CD4-positive, alpha-beta T cell treated with Interleukin-15 for 4 hours (primary cell): ENCODE measurements at regions not wholly inside any gene's neighbourhood (a gene's known extent, or its start where the extent isn't known, plus 50 kb on each side); places are given as distances from the start of the nearest gene placed in this dataset.

ENCODE experiments used
- DNase-seq: peaks from one replicate; pipeline ENCODE4 v3.0.0-alpha.2; 2020; ENCODE audit warnings: low spot score

- no peak for DNase-seq
These were observed 217.4 kb upstream of the GMDS start for GRCh38 chr6:2462831-2463230.

DNA sequence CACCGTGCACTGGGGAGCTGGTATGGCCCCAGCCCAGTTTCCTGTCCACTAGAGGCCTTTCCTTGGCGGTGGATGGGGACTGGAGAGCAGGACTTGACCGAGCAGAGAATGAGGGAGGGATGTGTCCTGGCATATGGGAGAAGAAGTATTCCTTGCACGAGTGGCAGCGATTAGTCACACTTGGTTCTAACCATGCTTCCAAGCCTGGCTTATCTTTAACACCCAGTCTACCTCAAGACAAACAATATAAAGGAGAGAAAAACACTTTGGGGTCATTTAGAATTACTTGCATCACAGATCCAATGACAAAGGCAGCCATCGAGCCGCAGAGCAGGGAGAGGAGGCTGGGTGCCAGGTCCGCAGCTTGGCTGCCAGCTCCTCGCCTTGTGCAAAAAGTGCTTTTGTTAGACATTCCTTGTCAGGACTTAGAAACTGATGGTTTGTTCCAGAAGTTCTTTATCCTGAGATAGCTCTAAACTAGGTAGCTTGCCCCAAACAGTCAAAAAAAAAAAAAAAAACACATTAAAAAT is 214.9 kb upstream of the GMDS start:
- no peak for DNase-seq

- DNase-seq = no peak
These were observed 208.8 kb upstream of the GMDS start for GRCh38 chr6:2454180-2454579.

GRCh38 chr6:2450546-2450945 is 205.1 kb upstream of the GMDS start:
- no peak for DNase-seq

GRCh38 chr6:2449572-2449940 is 204.2 kb upstream of the GMDS start:
- no peak for DNase-seq

DNA sequence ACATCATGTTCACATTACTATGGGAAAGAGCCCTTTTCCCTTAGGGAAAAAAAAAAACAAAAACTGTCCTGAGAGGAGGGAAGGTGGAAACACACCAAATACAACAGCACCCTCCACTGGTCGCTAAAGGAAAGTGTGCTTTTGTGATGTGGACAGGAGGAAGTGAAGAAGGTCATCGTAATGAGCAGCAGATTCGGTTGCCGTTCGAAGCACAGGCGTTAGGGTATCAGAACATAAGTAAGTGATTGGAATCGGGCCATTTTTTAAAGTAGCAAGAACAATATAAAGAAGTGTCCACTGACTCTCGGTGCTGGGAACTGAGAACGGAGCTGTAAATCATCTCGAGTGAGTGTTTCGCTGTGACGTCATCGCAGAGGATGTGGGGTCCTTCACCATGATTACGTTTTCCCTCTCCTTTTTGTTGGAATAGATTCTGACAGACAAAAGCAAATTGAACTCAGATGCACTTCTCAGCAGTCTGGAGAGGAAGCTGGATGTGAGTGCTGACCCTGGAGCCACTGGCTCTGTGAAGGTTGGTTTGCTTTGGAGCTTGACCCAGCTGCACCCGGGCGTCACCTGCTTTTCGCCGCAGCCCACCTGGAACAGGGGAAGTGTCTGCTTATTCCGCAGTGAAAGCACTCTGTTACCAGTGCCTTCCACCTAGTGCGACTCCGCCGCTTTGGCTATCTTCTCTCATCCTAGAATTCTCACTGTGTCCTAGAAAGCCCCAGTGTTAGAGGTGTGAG is 203.6 kb upstream of the GMDS start:
- peak; percentile 0 for DNase-seq

DNA sequence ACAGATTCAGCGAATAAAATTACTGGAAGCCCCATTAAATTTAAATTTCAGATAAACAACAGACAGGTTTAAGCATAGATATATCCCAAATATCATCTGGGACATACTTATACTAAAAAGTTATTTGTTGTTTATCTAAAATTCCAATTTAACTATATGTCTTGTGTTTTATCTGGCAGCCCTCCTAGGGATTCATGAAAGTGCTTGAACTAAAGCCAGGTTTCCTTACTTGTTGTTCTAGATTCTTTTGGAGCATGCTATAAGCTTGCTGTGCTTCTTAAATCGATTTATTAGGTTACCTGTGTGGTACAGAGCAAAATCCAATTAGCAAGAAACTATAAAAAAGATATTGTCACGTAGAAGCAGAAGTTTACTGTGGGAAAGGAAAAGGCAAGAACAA is 202.5 kb upstream of the GMDS start:
- no peak for DNase-seq

DNA sequence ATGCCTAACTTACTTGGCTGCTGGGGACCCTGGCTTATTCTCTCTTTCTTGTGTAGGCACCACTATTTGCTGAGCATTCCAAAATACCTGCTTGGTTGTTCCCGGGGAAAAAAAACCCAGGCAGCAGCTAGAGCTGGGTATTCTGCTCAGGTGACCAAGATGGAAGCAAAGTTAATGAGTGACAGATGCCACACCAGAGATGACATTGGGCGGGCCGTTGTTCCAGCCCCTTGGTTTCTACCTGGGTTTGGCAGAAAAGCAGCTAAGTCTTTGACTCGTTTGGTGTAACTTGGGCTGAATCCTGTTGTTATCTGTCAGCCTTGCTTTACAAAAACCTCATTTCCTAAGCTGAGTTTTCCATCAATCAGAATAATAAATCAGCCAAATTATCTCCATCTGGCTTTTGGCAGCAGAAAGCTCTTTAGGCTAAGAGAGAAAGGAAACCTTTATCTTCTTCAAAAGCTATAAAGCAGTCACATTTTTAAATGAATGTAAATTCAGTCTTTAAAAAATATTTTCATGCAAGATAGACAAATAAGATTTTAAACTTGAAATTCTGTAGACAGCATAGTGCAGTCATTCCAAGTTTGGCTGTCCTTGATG is 202.0 kb upstream of the GMDS start:
- DNase-seq = no peak

DNA sequence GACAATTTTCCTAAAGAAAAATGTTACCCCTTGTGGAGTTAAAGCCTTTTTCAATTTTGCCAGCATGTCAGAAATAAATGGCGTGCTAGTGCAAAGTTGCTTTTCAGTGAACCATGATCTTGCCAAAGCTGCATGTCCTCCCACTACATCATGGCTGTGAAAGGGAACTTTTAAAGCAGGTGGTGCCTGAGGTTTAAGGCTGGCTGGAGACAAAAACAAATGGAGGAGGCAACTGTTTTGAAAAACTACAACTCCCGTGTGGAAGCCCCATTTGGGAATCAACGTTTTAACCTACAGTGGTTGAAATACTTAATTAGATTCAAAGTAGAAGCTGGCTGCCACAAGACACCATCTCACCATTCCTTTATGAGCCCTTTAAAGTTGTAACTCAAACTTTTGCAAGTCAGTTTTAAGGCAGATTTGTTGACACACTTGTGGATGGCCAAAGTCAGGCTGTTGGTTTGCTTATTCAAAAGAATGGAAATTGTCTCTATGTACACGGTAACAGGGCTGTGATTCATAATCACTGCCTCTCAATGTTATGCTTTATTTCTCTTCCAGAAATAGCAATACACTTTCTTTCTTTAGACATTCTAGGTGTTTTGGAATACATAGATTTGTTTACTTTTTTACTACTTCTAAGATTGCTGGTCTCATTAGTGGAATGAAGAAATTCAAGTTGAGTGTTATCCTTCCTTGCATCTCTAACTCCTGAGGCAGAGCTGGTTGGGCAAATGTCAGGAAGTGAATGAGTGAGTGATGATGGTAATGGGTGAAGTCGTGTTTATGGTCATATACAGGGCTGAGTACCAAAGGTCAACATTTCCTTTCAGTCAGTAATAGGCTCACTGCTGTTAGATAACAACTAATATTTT is 196.4 kb upstream of the GMDS start:
- no peak for DNase-seq

GRCh38 chr6:2440516-2440915 is 195.1 kb upstream of the GMDS start:
- no peak for DNase-seq

- no peak for DNase-seq
These were observed 194.2 kb upstream of the GMDS start for GRCh38 chr6:2439632-2440031.

DNA sequence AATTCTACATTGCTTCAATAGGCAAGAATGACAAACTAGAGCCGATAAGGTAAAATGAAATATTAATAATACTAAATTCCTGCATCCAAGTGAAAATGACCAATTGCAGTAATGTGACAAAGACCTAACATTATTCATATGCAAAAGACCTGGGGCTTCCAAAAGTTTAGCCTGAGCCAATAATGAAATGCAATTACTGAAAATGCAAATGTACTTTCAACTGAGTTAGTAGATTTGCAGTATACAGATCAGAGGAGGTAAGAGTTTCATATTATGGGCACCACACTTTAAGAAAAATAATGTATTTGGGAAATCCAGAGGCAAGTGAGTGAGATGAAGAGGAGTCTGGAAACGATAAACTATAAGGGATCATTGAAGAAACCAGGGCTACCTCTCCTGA is 193.7 kb upstream of the GMDS start:
- no peak for DNase-seq

DNA sequence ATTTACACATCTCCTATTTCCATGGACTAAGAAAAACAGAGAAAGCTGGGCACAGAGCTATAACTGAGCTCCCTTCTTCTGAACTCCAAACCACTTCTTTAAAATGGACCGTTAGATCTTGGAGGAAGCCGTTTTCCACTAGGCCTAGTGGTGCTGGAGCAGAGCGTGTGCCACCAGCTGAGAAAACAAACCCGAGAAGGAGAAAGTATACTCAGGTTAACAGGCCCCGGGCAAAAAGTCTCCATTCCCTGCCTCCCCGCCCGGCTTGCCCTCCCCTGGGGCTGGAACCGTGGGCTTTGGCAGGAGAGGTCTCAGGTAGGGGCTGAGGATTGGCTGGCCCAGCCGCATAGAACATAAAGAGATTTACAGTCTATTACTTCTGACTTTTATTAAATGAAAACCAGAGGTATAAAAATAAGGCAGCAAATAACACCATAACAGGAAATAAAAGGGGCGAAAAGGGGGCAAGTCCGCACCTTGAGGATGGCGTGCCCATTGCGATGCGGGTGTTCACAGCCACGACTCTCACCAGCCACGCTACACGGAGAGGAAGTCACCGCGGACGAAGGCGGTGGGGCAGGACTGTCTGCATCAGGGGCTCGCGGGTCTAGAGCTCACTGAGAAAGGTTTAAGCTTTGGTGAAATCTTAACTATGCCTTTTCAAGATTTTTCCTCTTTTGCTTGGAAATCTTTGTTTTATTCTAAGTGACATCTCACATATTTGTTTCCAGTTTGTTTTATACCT is 191.2 kb upstream of the GMDS start:
- DNase-seq = no peak

DNA sequence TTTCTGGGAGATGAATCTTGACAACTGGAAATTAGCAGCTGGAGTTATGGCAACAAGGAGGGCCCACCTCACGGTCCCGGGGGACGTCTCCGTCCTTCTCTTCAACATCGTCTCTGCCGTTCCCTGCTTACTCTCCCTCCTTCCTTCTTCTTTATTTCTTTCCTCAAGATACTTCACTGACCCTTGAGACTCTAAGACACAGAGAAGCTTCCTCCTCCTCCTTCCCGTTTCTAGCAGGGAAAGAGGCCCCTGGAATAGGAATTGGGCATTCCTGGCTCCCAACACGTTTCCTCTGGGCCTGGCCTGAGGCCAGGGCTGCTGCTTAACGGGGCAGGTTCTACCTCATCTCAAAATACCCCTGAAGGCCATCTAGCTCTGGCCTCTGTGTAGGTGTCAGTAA is 189.9 kb upstream of the GMDS start:
- no peak for DNase-seq

- DNase-seq = no peak
These were observed 189.5 kb upstream of the GMDS start for GRCh38 chr6:2434912-2435311.

DNA sequence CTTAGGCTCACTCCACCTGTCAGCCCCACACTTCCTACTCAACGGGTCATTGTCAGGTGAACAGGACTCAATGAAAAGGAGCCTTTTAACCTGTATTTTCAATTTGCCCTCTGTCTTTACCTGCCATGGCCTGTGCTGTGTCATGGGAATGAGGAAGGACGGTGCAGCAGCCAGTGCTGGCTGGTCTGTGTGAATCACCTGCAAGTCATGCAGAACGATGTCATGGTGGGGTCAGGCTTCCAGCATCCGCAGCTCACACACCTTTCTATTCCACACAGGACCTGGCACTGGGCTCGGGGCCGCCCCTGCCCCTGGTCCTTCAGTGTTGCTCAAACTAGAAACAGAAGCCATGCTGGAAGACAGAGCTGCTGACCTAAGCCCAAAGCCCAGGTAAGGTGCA is 188.7 kb upstream of the GMDS start:
- DNase-seq = no peak

DNA sequence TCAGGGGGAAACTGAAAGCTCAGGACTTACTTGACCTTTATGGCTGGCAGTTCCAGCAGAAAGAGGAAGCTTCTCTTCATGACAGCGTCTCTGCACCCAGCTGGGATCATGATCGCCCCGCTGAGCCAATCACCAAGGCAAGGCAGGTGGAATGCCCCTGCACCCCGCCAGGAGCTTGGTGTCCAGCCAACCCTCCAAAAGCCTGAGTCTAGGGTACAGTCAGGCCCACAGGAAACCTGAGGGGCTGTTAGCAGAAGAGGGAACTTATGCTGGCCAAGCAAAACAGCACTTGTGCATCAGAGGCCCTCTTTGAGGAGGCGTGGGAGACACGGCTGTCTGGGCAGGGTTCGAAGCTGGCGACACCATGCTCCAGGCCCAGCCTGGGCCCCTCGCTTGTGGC is 188.3 kb upstream of the GMDS start:
- no peak for DNase-seq

- DNase-seq = no peak
These were observed 187.9 kb upstream of the GMDS start for GRCh38 chr6:2433266-2433665.

DNA sequence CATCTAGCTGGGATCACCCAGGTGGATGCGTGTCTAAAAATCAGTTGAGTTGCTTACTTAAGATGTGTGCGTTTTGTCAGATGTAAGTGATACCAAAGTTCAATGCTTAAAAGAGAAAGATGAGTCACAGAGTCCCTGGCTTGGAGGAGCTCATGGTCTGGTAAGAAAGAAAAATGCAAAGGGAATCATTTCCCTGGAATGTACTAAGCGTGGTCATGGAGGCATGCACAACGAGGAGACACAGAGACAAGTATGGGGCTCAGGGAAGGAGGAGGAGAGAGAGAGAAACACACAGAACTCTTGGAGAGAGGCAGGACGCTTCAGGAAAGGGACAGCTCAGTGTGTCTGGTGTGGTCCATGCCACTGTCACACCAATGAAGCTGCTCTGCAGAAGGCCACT is 186.9 kb upstream of the GMDS start:
- DNase-seq = no peak

DNA sequence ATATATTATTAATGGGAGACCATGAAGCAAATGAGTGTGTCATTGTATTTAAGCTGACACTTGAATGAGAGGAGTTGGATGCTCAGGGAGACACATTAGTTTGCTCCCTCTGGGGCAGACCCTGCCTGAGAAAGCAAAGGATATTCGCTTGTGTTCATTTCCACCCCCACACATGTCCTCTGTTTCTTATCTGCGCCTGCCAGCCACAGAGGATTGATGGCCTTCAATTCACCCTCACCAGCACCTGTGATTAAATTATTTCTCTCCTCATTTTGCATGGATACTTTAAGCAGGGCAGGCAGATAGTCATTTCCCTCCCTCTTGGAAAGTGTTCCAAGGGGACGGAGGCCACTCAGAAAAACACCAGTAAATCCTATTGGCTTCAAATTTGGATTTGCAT is 185.2 kb upstream of the GMDS start:
- DNase-seq = no peak

DNA sequence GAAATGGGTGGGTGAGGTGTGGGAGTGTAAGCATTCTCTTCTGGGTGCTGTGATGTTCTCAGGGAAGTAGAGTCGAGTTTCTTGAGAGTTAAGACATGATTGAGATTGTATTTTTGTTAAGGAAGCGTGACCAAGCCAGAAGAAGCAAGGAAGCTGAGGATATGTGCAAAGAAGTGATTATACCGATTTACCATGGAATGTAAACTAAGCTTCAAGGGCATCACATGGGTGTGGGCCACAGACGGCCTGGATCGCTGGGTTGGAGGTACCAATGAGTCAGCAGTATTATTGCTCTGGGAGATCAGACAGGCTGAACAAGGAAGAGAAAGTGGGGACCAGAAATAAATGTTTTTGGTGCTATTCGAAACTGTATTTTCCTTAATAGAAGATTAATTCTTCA is 184.1 kb upstream of the GMDS start:
- no peak for DNase-seq

DNA sequence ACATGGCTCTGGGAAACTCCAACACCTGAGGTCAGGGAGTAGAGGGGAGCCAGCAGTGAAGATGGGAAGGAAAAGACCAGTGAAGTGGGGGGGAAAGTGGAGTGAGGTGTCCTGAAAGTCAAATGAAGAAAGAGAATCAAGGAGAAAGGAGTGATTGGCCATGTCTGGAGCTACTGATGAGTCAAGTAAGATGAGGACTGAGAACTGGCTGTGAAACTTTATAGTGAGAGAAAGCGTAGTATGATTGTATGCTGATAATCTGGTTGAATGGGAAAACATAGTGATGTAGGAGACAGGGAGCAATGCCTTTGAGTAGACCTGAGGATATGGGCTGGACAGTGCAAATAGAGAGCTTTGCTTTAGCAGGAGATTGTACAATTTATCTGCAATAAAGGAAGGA is 183.6 kb upstream of the GMDS start:
- no peak for DNase-seq
